ENCODE measurements at regions not wholly inside any gene's neighbourhood (a gene's known extent, or its start where the extent isn't known, plus 50 kb on each side); places are given as distances from the start of the nearest gene placed in this dataset.
"Not testable (repeated sequence)": the region's sequence is repeated elsewhere in the genome, so short reads cannot be mapped to it uniquely, and the experiment has no call there.

GRCh38 chr14:97066068-97066899 is 269.1 kb downstream of the VRK1 start:
- dilution Hi-C loops (cut with MboI; ENCODE audit: extremely low pct_ligation_motif_present, low sequenced_read_pairs) (no loop called here), intact Hi-C loops (cut with micrococcal nuclease) (no loop called here)
- H3K9me1 ChIP-seq (replicated peaks; ENCODE audit: control insufficient read depth, extremely low read depth, insufficient read depth, low read length): no peaks in the 10 kb centered on the region
- peaks cover 10% of the 10 kb centered on the region for H3K9me3 ChIP-seq (replicated peaks; ENCODE audit: control insufficient read depth, insufficient read depth, low read length)
- no peak overlapping the region for H3K9ac ChIP-seq (replicated peaks; ENCODE audit: extremely low read depth, insufficient read depth, low read length)
- H2AFZ ChIP-seq (ENCODE audit: low read depth, low read length): no peak overlapping the region
- H3K4me1 ChIP-seq (ENCODE audit: control insufficient read depth, extremely low read depth, insufficient read depth, low read length): no peaks in the 10 kb centered on the region
- H3K79me2 ChIP-seq (ENCODE audit: control insufficient read depth, insufficient read depth, low read length): no peaks in the 10 kb centered on the region
- CTCF ChIA-PET: no interaction called here
- H3K27ac ChIP-seq (ENCODE audit: insufficient read depth, low read depth, low read length): no peak overlapping the region
- DNase-seq (ENCODE audit: low read depth, low spot score) (no peak), FAIRE-seq (no peak)
- H3K4me3 ChIP-seq (replicated peaks in 1 of 3; ENCODE audit: insufficient read depth in 1 of 3, low read depth in 1 of 3, low read length in 3 of 3): no peak overlapping the region
- no peaks in the 10 kb centered on the region for H4K20me1 ChIP-seq (replicated peaks; ENCODE audit: control insufficient read depth, extremely low read depth, insufficient read depth, low read length)
- BruUV-seq (replicated peaks): no TSS peak
- H3K36me3 ChIP-seq (ENCODE audit: control insufficient read depth in 2 of 2, extremely low read depth in 1 of 2, insufficient read depth in 2 of 2, low read length in 2 of 2): no peaks in the 10 kb centered on the region
- no peaks in the 10 kb centered on the region for H3K27me3 ChIP-seq (ENCODE audit: control insufficient read depth in 2 of 2, insufficient read depth in 2 of 2, low read length in 2 of 2)
- TF ChIP-seq POLR2AphosphoS5 (IDR thresholded peaks at IDR 0.05; ENCODE audit: insufficient read depth, low read depth, low read length): no peak
- TF ChIP-seq MAX (IDR thresholded peaks at IDR 0.05; ENCODE audit: insufficient read depth, insufficient read length): no peak
- no peak for TF ChIP-seq FOS (IDR thresholded peaks at IDR 0.05; ENCODE audit: borderline replicate concordance, insufficient read depth, low read length)
- TF ChIP-seq MYC (IDR thresholded peaks at IDR 0.05; ENCODE audit: low read depth, low read length): no peak
- TF ChIP-seq GATA2 (IDR thresholded peaks at IDR 0.05; ENCODE audit: insufficient read depth, insufficient read length, low read depth, low read length): no peak
- no peak for TF ChIP-seq EZH2 (IDR thresholded peaks at IDR 0.05; ENCODE audit: borderline replicate concordance, low read depth, low read length, severe bottlenecking)
- no peak for TF ChIP-seq POLR2A (IDR thresholded peaks at IDR 0.05; ENCODE audit: low read depth, low read length)
- no peak for TF ChIP-seq JUN (IDR thresholded peaks at IDR 0.05; ENCODE audit: borderline replicate concordance, insufficient read depth, insufficient read length, low read depth)
- TF ChIP-seq CTCF (IDR thresholded peaks at IDR 0.05; ENCODE audit: extremely low read depth in 1 of 2, insufficient read depth in 1 of 2, low read depth in 1 of 2, low read length in 2 of 2): no peak
- no peak overlapping the region for H3K4me2 ChIP-seq (ENCODE audit: insufficient read depth, low read length)
- POLR2A ChIA-PET: no interaction called here

- DNase-seq (ENCODE audit: low read depth, low spot score); H3K9ac ChIP-seq (replicated peaks; ENCODE audit: extremely low read depth, insufficient read depth, low read length); H3K9me1 ChIP-seq (replicated peaks; ENCODE audit: control insufficient read depth, extremely low read depth, insufficient read depth, low read length); dilution Hi-C loops (cut with MboI; ENCODE audit: extremely low pct_ligation_motif_present, low sequenced_read_pairs); H2AFZ ChIP-seq (ENCODE audit: low read depth, low read length); POLR2A ChIA-PET; intact Hi-C loops (cut with micrococcal nuclease); H3K27ac ChIP-seq (ENCODE audit: insufficient read depth, low read depth, low read length); H3K27me3 ChIP-seq (ENCODE audit: control insufficient read depth in 2 of 2, insufficient read depth in 2 of 2, low read length in 2 of 2); H3K9me3 ChIP-seq (replicated peaks; ENCODE audit: control insufficient read depth, insufficient read depth, low read length); FAIRE-seq; H4K20me1 ChIP-seq (replicated peaks; ENCODE audit: control insufficient read depth, extremely low read depth, insufficient read depth, low read length); BruUV-seq (replicated peaks); H3K36me3 ChIP-seq (ENCODE audit: control insufficient read depth in 2 of 2, extremely low read depth in 1 of 2, insufficient read depth in 2 of 2, low read length in 2 of 2); CTCF ChIA-PET; H3K4me2 ChIP-seq (ENCODE audit: insufficient read depth, low read length); H3K79me2 ChIP-seq (ENCODE audit: control insufficient read depth, insufficient read depth, low read length); H3K4me3 ChIP-seq (replicated peaks in 1 of 3; ENCODE audit: insufficient read depth in 1 of 3, low read depth in 1 of 3, low read length in 3 of 3); H3K4me1 ChIP-seq (ENCODE audit: control insufficient read depth, extremely low read depth, insufficient read depth, low read length): not testable (repeated sequence)
Measured at GRCh38 chr14:97068293-97068692, 271.1 kb downstream of the VRK1 start.
